GM23338 (cell line): ENCODE measurements at regions not wholly inside any gene's neighbourhood (a gene's known extent, or its start where the extent isn't known, plus 50 kb on each side); places are given as distances from the start of the nearest gene placed in this dataset.

ENCODE experiments used
- ATAC-seq: fragments of 200-7000 bp; cut with Tn5 transposase; 3 replicates; pipeline ENCODE4 v1.9.1; 2020
- DNase-seq: peaks from one replicate; pipeline ENCODE4 v3.0.0-alpha.2; 2015; ENCODE audit warnings: low spot score
- H2AFZ ChIP-seq: fragments of 200-600 bp; sonication (generic); 2 replicates; pipeline ENCODE4 v1.8.0; 2016; ENCODE audit warnings: antibody characterized with exemption, mild to moderate bottlenecking, moderate library complexity
- H3F3A ChIP-seq: fragments of 200-600 bp; sonication (generic); replicated peaks from 2 replicates; pipeline ENCODE4 v1.8.0; 2017; ENCODE audit warnings: antibody characterized with exemption, mixed run types, low read depth
- H3K27ac ChIP-seq: fragments of 200-600 bp; sonication (generic); 2 replicates; pipeline ENCODE4 v1.6.1; 2016; ENCODE audit warnings: low read depth
- H3K27me3 ChIP-seq: fragments of 200-600 bp; sonication (generic); 2 replicates; pipeline ENCODE4 v1.8.0; 2016; ENCODE audit warnings: mild to moderate bottlenecking, mixed run types, moderate library complexity; ENCODE audit not compliant: insufficient read depth
- H3K36me3 ChIP-seq: fragments of 200-600 bp; sonication (generic); 2 replicates; pipeline ENCODE4 v1.8.0; 2016; ENCODE audit warnings: mild to moderate bottlenecking; ENCODE audit not compliant: insufficient read depth
- H3K4me1 ChIP-seq: fragments of 200-600 bp; sonication (generic); 2 replicates; pipeline ENCODE4 v1.8.0; 2016; ENCODE audit warnings: mild to moderate bottlenecking, moderate library complexity; ENCODE audit not compliant: insufficient read depth
- H3K4me2 ChIP-seq: fragments of 200-600 bp; sonication (generic); 2 replicates; pipeline ENCODE4 v1.7.1; 2017; ENCODE audit warnings: mixed run types
- H3K4me3 ChIP-seq: fragments of 200-600 bp; sonication (generic); 2 replicates; pipeline ENCODE4 v1.6.1; 2016; ENCODE audit warnings: mixed run types
- H3K79me2 ChIP-seq: fragments of 200-600 bp; sonication (generic); replicated peaks from 2 replicates; pipeline ENCODE4 v1.8.0; 2017; ENCODE audit warnings: mild to moderate bottlenecking; ENCODE audit not compliant: insufficient read depth
- H3K9me2 ChIP-seq: fragments of 200-600 bp; sonication (generic); 2 replicates; pipeline ENCODE4 v1.8.0; 2017; ENCODE audit not compliant: insufficient read depth
- H4K20me1 ChIP-seq: fragments of 200-600 bp; sonication (generic); replicated peaks from 2 replicates; pipeline ENCODE4 v1.8.0; 2017; ENCODE audit warnings: mild to moderate bottlenecking; ENCODE audit not compliant: insufficient read depth
- H3K27ac Mint-ChIP-seq: 2 replicates; pipeline ENCODE4 v1.8.0; 2020; ENCODE audit warnings: inconsistent platforms, mild to moderate bottlenecking, moderate library complexity, mixed read lengths
- H3K27me3 Mint-ChIP-seq: 3 replicates; pipeline ENCODE4 v1.8.0; 2022; ENCODE audit warnings: low read depth, mild to moderate bottlenecking, moderate library complexity, mixed read lengths, inconsistent platforms; ENCODE audit not compliant: insufficient read depth, poor library complexity
- H3K36me3 Mint-ChIP-seq: 3 replicates; pipeline ENCODE4 v1.8.0; 2021; ENCODE audit warnings: low read depth, mild to moderate bottlenecking, inconsistent platforms, moderate library complexity, mixed read lengths
- H3K4me1 Mint-ChIP-seq: 3 replicates; pipeline ENCODE4 v1.8.0; 2020; ENCODE audit warnings: mild to moderate bottlenecking, inconsistent platforms, mixed read lengths
- H3K4me3 Mint-ChIP-seq: 3 replicates; pipeline ENCODE4 v1.8.0; 2021; ENCODE audit warnings: moderate library complexity, mild to moderate bottlenecking, inconsistent platforms, mixed read lengths
- H3K9me3 Mint-ChIP-seq: 3 replicates; pipeline ENCODE4 v1.8.0; 2020; ENCODE audit warnings: moderate library complexity, mild to moderate bottlenecking, inconsistent platforms, mixed read lengths
- CREB1 ChIP-seq: fragments of 250-450 bp; sonication (Bioruptor Pico); IDR thresholded peaks from 2 replicates; pipeline ENCODE4 v1.5.0; 2020; ENCODE audit warnings: low read depth, mild to moderate bottlenecking, moderate library complexity
- EZH2phosphoT487 ChIP-seq: fragments of 200-600 bp; sonication (generic); IDR thresholded peaks from one replicate; pipeline ENCODE4 v1.8.1; 2018; ENCODE audit warnings: antibody characterized with exemption; ENCODE audit not compliant: unreplicated experiment
- JUNB ChIP-seq: IDR thresholded peaks from one replicate; pipeline ENCODE4 v1.6.1; 2016; ENCODE audit warnings: antibody characterized with exemption; ENCODE audit not compliant: unreplicated experiment
- NANOG ChIP-seq: IDR thresholded peaks from 2 replicates; pipeline ENCODE4 v1.6.1; 2016; ENCODE audit warnings: antibody characterized with exemption, borderline replicate concordance
- TF ChIP-seq, protein P1 (sequence below): IDR thresholded peaks from one replicate; pipeline ENCODE4 v1.6.1; 2018; ENCODE audit warnings: antibody characterized with exemption; ENCODE audit not compliant: unreplicated experiment
- TF ChIP-seq, protein P2 (sequence below): IDR thresholded peaks from 2 replicates; pipeline ENCODE4 v1.6.1; 2016; ENCODE audit warnings: antibody characterized with exemption
- TF ChIP-seq, protein P3 (sequence below), 2 experiments: fragments of 200-600 bp in 1 of 2; sonication (generic) in 1 of 2; conservative IDR thresholded peaks; 2 replicates each; pipeline versions ENCODE4 v1.5.1 to v1.6.1; 2016 to 2017; ENCODE audit warnings: antibody characterized with exemption in 2 of 2, low read depth in 2 of 2, mild to moderate bottlenecking in 2 of 2, moderate library complexity in 1 of 2

DNA sequence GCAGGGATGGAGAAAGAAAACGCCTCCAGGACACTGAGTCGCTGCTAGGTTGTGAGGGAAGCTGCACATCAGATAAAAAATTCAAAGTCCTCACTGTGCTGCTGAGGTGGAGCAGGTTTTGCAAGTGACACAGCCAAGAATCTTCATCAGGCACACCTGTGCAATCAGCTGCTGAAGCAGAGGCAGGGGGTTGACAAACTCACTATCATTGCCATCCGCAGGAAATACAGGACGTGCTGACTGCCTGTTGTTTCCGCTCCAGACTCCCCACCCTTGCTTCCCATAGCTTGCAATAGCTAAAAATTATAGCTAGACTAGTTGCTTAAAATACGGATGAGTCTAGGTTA, 147.8 kb upstream of the FHL2 start (continued):
- TF ChIP-seq, protein P1, sequence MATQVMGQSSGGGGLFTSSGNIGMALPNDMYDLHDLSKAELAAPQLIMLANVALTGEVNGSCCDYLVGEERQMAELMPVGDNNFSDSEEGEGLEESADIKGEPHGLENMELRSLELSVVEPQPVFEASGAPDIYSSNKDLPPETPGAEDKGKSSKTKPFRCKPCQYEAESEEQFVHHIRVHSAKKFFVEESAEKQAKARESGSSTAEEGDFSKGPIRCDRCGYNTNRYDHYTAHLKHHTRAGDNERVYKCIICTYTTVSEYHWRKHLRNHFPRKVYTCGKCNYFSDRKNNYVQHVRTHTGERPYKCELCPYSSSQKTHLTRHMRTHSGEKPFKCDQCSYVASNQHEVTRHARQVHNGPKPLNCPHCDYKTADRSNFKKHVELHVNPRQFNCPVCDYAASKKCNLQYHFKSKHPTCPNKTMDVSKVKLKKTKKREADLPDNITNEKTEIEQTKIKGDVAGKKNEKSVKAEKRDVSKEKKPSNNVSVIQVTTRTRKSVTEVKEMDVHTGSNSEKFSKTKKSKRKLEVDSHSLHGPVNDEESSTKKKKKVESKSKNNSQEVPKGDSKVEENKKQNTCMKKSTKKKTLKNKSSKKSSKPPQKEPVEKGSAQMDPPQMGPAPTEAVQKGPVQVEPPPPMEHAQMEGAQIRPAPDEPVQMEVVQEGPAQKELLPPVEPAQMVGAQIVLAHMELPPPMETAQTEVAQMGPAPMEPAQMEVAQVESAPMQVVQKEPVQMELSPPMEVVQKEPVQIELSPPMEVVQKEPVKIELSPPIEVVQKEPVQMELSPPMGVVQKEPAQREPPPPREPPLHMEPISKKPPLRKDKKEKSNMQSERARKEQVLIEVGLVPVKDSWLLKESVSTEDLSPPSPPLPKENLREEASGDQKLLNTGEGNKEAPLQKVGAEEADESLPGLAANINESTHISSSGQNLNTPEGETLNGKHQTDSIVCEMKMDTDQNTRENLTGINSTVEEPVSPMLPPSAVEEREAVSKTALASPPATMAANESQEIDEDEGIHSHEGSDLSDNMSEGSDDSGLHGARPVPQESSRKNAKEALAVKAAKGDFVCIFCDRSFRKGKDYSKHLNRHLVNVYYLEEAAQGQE = no peak
- TF ChIP-seq, protein P2, sequence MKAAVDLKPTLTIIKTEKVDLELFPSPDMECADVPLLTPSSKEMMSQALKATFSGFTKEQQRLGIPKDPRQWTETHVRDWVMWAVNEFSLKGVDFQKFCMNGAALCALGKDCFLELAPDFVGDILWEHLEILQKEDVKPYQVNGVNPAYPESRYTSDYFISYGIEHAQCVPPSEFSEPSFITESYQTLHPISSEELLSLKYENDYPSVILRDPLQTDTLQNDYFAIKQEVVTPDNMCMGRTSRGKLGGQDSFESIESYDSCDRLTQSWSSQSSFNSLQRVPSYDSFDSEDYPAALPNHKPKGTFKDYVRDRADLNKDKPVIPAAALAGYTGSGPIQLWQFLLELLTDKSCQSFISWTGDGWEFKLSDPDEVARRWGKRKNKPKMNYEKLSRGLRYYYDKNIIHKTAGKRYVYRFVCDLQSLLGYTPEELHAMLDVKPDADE = no peak
- TF ChIP-seq NANOG (no peak), CREB1 (CRISPR knock-in tag) (no peak), JUNB (no peak)
- TF ChIP-seq, protein P3, sequence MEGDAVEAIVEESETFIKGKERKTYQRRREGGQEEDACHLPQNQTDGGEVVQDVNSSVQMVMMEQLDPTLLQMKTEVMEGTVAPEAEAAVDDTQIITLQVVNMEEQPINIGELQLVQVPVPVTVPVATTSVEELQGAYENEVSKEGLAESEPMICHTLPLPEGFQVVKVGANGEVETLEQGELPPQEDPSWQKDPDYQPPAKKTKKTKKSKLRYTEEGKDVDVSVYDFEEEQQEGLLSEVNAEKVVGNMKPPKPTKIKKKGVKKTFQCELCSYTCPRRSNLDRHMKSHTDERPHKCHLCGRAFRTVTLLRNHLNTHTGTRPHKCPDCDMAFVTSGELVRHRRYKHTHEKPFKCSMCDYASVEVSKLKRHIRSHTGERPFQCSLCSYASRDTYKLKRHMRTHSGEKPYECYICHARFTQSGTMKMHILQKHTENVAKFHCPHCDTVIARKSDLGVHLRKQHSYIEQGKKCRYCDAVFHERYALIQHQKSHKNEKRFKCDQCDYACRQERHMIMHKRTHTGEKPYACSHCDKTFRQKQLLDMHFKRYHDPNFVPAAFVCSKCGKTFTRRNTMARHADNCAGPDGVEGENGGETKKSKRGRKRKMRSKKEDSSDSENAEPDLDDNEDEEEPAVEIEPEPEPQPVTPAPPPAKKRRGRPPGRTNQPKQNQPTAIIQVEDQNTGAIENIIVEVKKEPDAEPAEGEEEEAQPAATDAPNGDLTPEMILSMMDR (conservative IDR thresholded peaks at IDR 0.05; ENCODE audit: low read depth in 2 of 2) = no peak

DNA sequence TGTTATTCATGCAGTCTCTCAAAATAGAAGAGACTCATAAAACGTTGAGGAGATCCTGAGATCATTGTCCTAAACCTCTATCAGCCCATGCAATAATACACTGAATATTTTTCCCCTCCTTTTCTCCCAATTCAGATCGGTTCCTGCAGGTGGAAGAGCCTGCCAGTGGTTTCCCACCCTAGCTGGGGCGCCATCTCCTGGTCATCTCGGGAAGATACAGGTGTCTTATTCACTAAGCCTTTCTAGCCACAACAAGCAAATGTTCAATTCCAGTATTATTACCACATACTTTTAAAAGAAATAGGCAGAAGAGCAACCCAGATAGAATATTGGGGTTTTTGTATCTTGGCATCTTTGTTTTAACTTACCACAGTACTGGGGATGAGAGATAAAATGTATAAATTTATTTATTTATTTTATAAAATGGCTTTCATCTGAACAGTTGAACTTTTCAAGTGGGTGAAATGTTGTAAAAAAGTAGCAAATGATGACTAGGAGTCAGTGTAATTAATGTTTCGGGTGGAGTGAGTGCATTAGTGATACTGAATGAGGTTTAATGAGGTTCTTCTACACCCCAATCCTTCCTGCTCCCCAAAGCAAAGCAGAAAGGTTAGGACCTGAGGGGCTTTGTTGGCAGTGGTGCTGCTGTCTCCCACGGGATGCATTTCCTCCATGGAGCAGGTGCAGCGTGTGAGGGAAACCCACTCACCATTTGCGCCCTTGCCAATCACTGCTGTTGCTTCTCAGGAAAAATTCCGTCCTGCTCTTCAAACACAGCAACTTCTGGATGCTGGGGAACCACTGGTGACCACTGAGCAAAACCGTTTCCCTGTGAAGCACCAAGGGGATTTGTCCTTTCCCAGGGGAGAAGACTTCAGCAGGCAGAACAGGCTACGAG, 147.1 kb upstream of the FHL2 start:
- Histone ChIP-seq H3K79me2 (no peaks in the 10 kb centered on the region), H3K9me2 (no peaks in the 10 kb centered on the region; the same call in 1 of the 2 replicates), H3K27me3 (no peaks in the 10 kb centered on the region), H2AFZ (no peak overlapping the region), H3K4me1 (0 out of 2 replicates have a peak, but pooled peaks cover under 1% of the 10 kb centered on the region), H3K36me3 (no peaks in the 10 kb centered on the region), H3F3A (no peaks in the 10 kb centered on the region), H3K4me2 (no peak overlapping the region), H3K27ac (no peak overlapping the region), H3K4me3 (no peak overlapping the region), H4K20me1 (no peaks in the 10 kb centered on the region)
- TF ChIP-seq, protein P3 (conservative IDR thresholded peaks at IDR 0.05; ENCODE audit: low read depth in 2 of 2) = peak; percentile 84 to 98
- no peak for TF ChIP-seq EZH2phosphoT487
- Mint-ChIP-seq H3K27ac (no peak overlapping the region), H3K4me3 (no peak overlapping the region), H3K4me1 (peaks cover under 1% of the 10 kb centered on the region), H3K36me3 (no peaks in the 10 kb centered on the region), H3K9me3 (no peaks in the 10 kb centered on the region), H3K27me3 (peaks cover 4% of the 10 kb centered on the region)
- DNase-seq (peak; percentile 80), ATAC-seq (peak; percentile 85)
